Motor neuron (in vitro differentiated cells): ENCODE measurements at regions not wholly inside any gene's neighbourhood (a gene's known extent, or its start where the extent isn't known, plus 50 kb on each side); places are given as distances from the start of the nearest gene placed in this dataset.

ENCODE experiments used
- ATAC-seq, 8 experiments: fragments of 200-7000 bp; cut with Tn5 transposase; replicated peaks in 6 of 8; 2 replicates each; pipeline ENCODE4 v1.8.0; 2021; ENCODE audit warnings: mild to moderate bottlenecking in 8 of 8, moderate library complexity in 8 of 8
- H3K27ac ChIP-seq, 2 donors: fragments of 250-450 bp; sonication (Bioruptor Pico); 2 replicates each; pipeline ENCODE4 v1.9.0; 2021; ENCODE audit warnings: antibody characterized with exemption in 2 of 2, mild to moderate bottlenecking in 2 of 2, moderate library complexity in 1 of 2
- H3K4me1 ChIP-seq, 2 donors: fragments of 250-450 bp; sonication (Bioruptor Pico); replicated peaks in 1 of 2; 2 replicates each; pipeline ENCODE4 v1.6.1; 2021; ENCODE audit warnings: antibody characterized with exemption in 2 of 2, mild to moderate bottlenecking in 2 of 2, moderate library complexity in 1 of 2
- H3K4me3 ChIP-seq, 5 donors: fragments of 250-450 bp; sonication (Bioruptor Pico); 2 replicates each; pipeline ENCODE4 v1.9.0; 2021; ENCODE audit warnings: antibody characterized with exemption in 5 of 5, mild to moderate bottlenecking in 5 of 5, moderate library complexity in 4 of 5
- WGBS, 10 experiments: fragments of 450-650 bp; shearing (Covaris generic); methylation state at CpG; one replicate each; pipeline ENCODE4 v1.0.0; 2022; 5-methylcytosine and 5-hydroxymethylcytosine counted together
- in situ Hi-C, 9 experiments: fragments of 400-800 bp; cut with MboI; loops; one replicate each; pipeline ENCODE4 v1.15.0; 2021; ENCODE audit warnings: low sequenced_read_pairs in 9 of 9, low pct_unique_long_range_greater_than_20kb in 2 of 9; ENCODE audit not compliant: unreplicated experiment in 9 of 9

GRCh38 chr6:6801635-6802218 is 213.2 kb downstream of the LY86 start:
- ATAC-seq = no peak
- Histone ChIP-seq H3K4me1 (peaks cover 0 to 8% of the 10 kb centered on the region in 2 donors), H3K27ac (no peak overlapping the region), H3K4me3 (no peak overlapping the region)
- WGBS, 10 experiments = 50 to 93% (median 72%) methylated on average over 1 to 5 of the region's 9 CpGs; no CpG with 5 or more reads in 3 of the 10 experiments
- in situ Hi-C loops = no loop called here

GRCh38 chr6:6803180-6803977 is 214.9 kb downstream of the LY86 start:
- WGBS, 10 experiments = 20 to 100% (median 81%) methylated on average over 1 to 9 of the region's 18 CpGs; no CpG with 5 or more reads in 5 of the 10 experiments
- in situ Hi-C loops = no loop called here
- Histone ChIP-seq H3K27ac (no peak overlapping the region), H3K4me3 (no peak overlapping the region), H3K4me1 (peaks cover 0 to 5% of the 10 kb centered on the region in 2 donors)
- peak in 2 of 8 experiments; percentile 56 to 69 for ATAC-seq

- whole genome bisulfite sequencing, 10 experiments = 75 to 100% (median 91%) methylated on average over 1 to 4 of the region's 8 CpGs; no CpG with 5 or more reads in 2 of the 10 experiments
- ATAC-seq = no peak
These were observed 216.5 kb downstream of the LY86 start for GRCh38 chr6:6804843-6805615.

GRCh38 chr6:6806844-6807518 is 218.5 kb downstream of the LY86 start:
- ATAC-seq = peak in 3 of 8 experiments; percentile 16 to 89 (median 51)

More at GRCh38 chr6:6804843-6805615, 216.5 kb downstream of the LY86 start:
- H3K4me1 ChIP-seq = no peaks in the 10 kb centered on the region
- no peak overlapping the region for H3K4me3 ChIP-seq
- in situ Hi-C loops = no loop called here
- H3K27ac ChIP-seq = no peak overlapping the region

GRCh38 chr6:6808343-6808742 is 219.8 kb downstream of the LY86 start:
- Histone ChIP-seq H3K4me1 (peaks cover 6 to 13% of the 10 kb centered on the region in 2 donors), H3K4me3 (no peak overlapping the region), H3K27ac (no peak overlapping the region)
- in situ Hi-C loops = no loop called here
- WGBS, 10 experiments = 40 to 100% (median 84%) methylated on average over 1 to 5 of the region's 5 CpGs
- ATAC-seq = no peak

More at GRCh38 chr6:6806844-6807518, 218.5 kb downstream of the LY86 start:
- WGBS, 10 experiments = 0 to 100% (median 62%) methylated on average over 1 to 9 of the region's 12 CpGs
- Histone ChIP-seq H3K27ac (no peak overlapping the region), H3K4me1 (peaks cover 6 to 13% of the 10 kb centered on the region in 2 donors), H3K4me3 (no peak overlapping the region)
- in situ Hi-C loops = no loop called here

GRCh38 chr6:6808915-6809314 is 220.4 kb downstream of the LY86 start:
- in situ Hi-C loops = no loop called here
- Histone ChIP-seq H3K4me1 (peaks cover 6 to 13% of the 10 kb centered on the region in 2 donors), H3K27ac (no peak overlapping the region), H3K4me3 (no peak overlapping the region)
- no peak for ATAC-seq
- 7 to 100% (median 80%) methylated on average over 1 to 4 of the region's 4 CpGs; no CpG with 5 or more reads in 2 of the 10 experiments for WGBS, 10 experiments

- in situ Hi-C loops = no loop called here
- no peak overlapping the region for H3K4me3 ChIP-seq
- peak in 1 of 8 experiments; percentile 2 for ATAC-seq
These were observed 222.2 kb downstream of the LY86 start for GRCh38 chr6:6810727-6811126.

GRCh38 chr6:6811128-6812009 is 222.8 kb downstream of the LY86 start:
- no peak overlapping the region for H3K4me3 ChIP-seq
- H3K4me1 ChIP-seq = peaks cover 6 to 15% of the 10 kb centered on the region in 2 donors
- 13 to 40% (median 30%) methylated on average over 2 to 14 of the region's 16 CpGs; no CpG with 5 or more reads in 1 of the 10 experiments for WGBS, 10 experiments
- in situ Hi-C loops = no loop called here
- ATAC-seq = peak; percentile 9 to 80 (median 69)
- H3K27ac ChIP-seq = no peak overlapping the region

More at GRCh38 chr6:6810727-6811126, 222.2 kb downstream of the LY86 start:
- peaks cover 6 to 15% of the 10 kb centered on the region in 2 donors for H3K4me1 ChIP-seq
- WGBS, 10 experiments = 20 to 100% (median 81%) methylated on average over 1 to 6 of the region's 6 CpGs; no CpG with 5 or more reads in 1 of the 10 experiments
- H3K27ac ChIP-seq = no peak overlapping the region

GRCh38 chr6:6812427-6812826 is 223.9 kb downstream of the LY86 start:
- ATAC-seq = no peak
- no peak overlapping the region for H3K4me3 ChIP-seq
- H3K4me1 ChIP-seq = peaks cover 6 to 15% of the 10 kb centered on the region in 2 donors
- in situ Hi-C loops = no loop called here
- H3K27ac ChIP-seq = no peak overlapping the region
- whole genome bisulfite sequencing, 10 experiments = 92 to 100% (median 100%) methylated on average over 2 of the region's 2 CpGs; no CpG with 5 or more reads in 5 of the 10 experiments

GRCh38 chr6:6815732-6816131 is 227.2 kb downstream of the LY86 start:
- peak in 3 of 8 experiments; percentile 20 to 47 (median 47) for ATAC-seq
- H3K4me1 ChIP-seq = peaks cover 6 to 15% of the 10 kb centered on the region in 2 donors
- H3K4me3 ChIP-seq = no peak overlapping the region
- in situ Hi-C loops = no loop called here
- H3K27ac ChIP-seq = no peak overlapping the region
- 44 to 100% (median 93%) methylated on average over 1 to 4 of the region's 5 CpGs; no CpG with 5 or more reads in 1 of the 10 experiments for WGBS, 10 experiments

- H3K4me3 ChIP-seq = no peak overlapping the region
- no peak for ATAC-seq
- WGBS, 10 experiments = 74 to 100% (median 94%) methylated on average over 1 to 7 of the region's 7 CpGs; no CpG with 5 or more reads in 3 of the 10 experiments
- in situ Hi-C loops = no loop called here
- no peak overlapping the region for H3K27ac ChIP-seq
- H3K4me1 ChIP-seq = peaks cover 2 to 5% of the 10 kb centered on the region in 2 donors
These were observed 228.2 kb downstream of the LY86 start for GRCh38 chr6:6816716-6817115.
